ENCODE measurements at regions not wholly inside any gene's neighbourhood (a gene's known extent, or its start where the extent isn't known, plus 50 kb on each side); places are given as distances from the start of the nearest gene placed in this dataset.

- TF ChIP-seq CTCF (conservative IDR thresholded peaks at IDR 0.05) (no peak), EZH2 (IDR thresholded peaks at IDR 0.05; ENCODE audit: low read depth) (no peak)
Observed at GRCh38 chr2:236692937-236693336, 123.3 kb downstream of the ACKR3 start.
